H1 (cell line): ENCODE measurements at regions not wholly inside any gene's neighbourhood (a gene's known extent, or its start where the extent isn't known, plus 50 kb on each side); places are given as distances from the start of the nearest gene placed in this dataset.

Experiments used
- CTCF ChIA-PET: fragments of 300-600 bp; sonication (Branson Sonifier 250); formaldehyde crosslinking; loops from one replicate; lab custom pipeline; 2021; ENCODE audit not compliant: partially characterized antibody; lab: Charles Lee
- POLR2A ChIA-PET: fragments of 300-600 bp; sonication (Branson Sonifier 250); formaldehyde crosslinking; loops from one replicate; lab custom pipeline; 2021; ENCODE audit warnings: inconsistent platforms; ENCODE audit not compliant: partially characterized antibody; lab: Charles Lee
- DNase-seq, 2 experiments: peaks; one replicate each; pipeline versions ENCODE4 v3.0.0 to v3.0.0-alpha.2; 2010 to 2022; ENCODE audit warnings: low spot score in 2 of 2, low read depth in 1 of 2, mixed read lengths in 1 of 2
- FAIRE-seq: peaks from 2 replicates; lab custom pipeline; 2011; peaks lifted over from hg19 to GRCh38; lab: Jason Lieb, UNC
- H2AFZ ChIP-seq: 2 replicates; pipeline ENCODE4 v1.8.1; 2012; ENCODE audit warnings: low read length, inconsistent platforms
- H2AK5ac ChIP-seq: 2 replicates; pipeline ENCODE4 v1.6.1; 2013; ENCODE audit warnings: low read depth, low read length
- H2BK120ac ChIP-seq: replicated peaks from 2 replicates; pipeline ENCODE3; 2013; ENCODE audit warnings: low read depth, low read length, inconsistent platforms
- H2BK12ac ChIP-seq: 2 replicates; pipeline ENCODE4 v1.6.1; 2013; ENCODE audit warnings: low read depth, low read length
- H2BK15ac ChIP-seq: 2 replicates; pipeline ENCODE4 v1.6.1; 2013; ENCODE audit warnings: low read length
- H2BK20ac ChIP-seq: 2 replicates; pipeline ENCODE4 v1.6.1; 2013; ENCODE audit warnings: low read length
- H2BK5ac ChIP-seq: 2 replicates; pipeline ENCODE4 v1.6.1; 2013; ENCODE audit warnings: low read depth, low read length
- H3K14ac ChIP-seq: 2 replicates; pipeline ENCODE4 v1.6.1; 2013; ENCODE audit warnings: inconsistent platforms; ENCODE audit not compliant: insufficient read length
- H3K18ac ChIP-seq: 2 replicates; pipeline ENCODE4 v1.6.1; 2013; ENCODE audit warnings: low read length; ENCODE audit errors: extremely low read depth
- H3K23ac ChIP-seq: 2 replicates; pipeline ENCODE4 v1.6.1; 2013; ENCODE audit warnings: inconsistent platforms; ENCODE audit not compliant: insufficient read length
- H3K23me2 ChIP-seq: 2 replicates; pipeline ENCODE4 v1.6.1; 2013; ENCODE audit warnings: low read depth, low read length
- H3K27ac ChIP-seq: 2 replicates; pipeline ENCODE4 v1.6.1; 2011; ENCODE audit warnings: low read depth, low read length, inconsistent platforms
- H3K27me3 ChIP-seq, 4 experiments: replicated peaks in 1 of 4; 1 replicate in 1 of 4; 2 replicates in 3 of 4; pipeline versions ENCODE4 v1.6.1 to v1.8.1; 2011 to 2013; ENCODE audit warnings: low read length in 3 of 4, mild to moderate bottlenecking in 3 of 4, inconsistent platforms in 2 of 4, mixed read lengths in 2 of 4, moderate library complexity in 1 of 4; ENCODE audit not compliant: control insufficient read depth in 3 of 4, insufficient read depth in 3 of 4; ENCODE audit errors: extremely low read depth in 1 of 4
- H3K36me3 ChIP-seq, 4 experiments: 2 replicates each; pipeline versions ENCODE4 v1.6.1 to v1.8.1; 2011 to 2013; ENCODE audit warnings: mild to moderate bottlenecking in 4 of 4, low read length in 3 of 4, moderate library complexity in 2 of 4, control low read depth in 1 of 4, inconsistent platforms in 1 of 4; ENCODE audit not compliant: insufficient read depth in 4 of 4, control insufficient read depth in 2 of 4
- H3K4ac ChIP-seq: replicated peaks from 2 replicates; pipeline ENCODE3; 2013; ENCODE audit warnings: low read length, low read depth, mixed read lengths, inconsistent platforms; ENCODE audit not compliant: insufficient read length
- H3K4me1 ChIP-seq, 4 experiments: replicated peaks in 1 of 4; 1 replicate in 1 of 4; 2 replicates in 3 of 4; pipeline versions ENCODE4 v1.6.1 to v1.8.1; 2011 to 2013; ENCODE audit warnings: low read length in 3 of 4, inconsistent platforms in 2 of 4, mixed read lengths in 1 of 4; ENCODE audit not compliant: insufficient read depth in 4 of 4, control insufficient read depth in 3 of 4
- H3K4me2 ChIP-seq, 2 experiments: 2 replicates each; pipeline versions ENCODE4 v1.6.1 to v1.8.1; 2011 to 2013; ENCODE audit warnings: low read depth in 2 of 2, low read length in 2 of 2, control low read depth in 1 of 2, inconsistent platforms in 1 of 2, mild to moderate bottlenecking in 1 of 2; ENCODE audit not compliant: insufficient read depth in 1 of 2
- H3K4me3 ChIP-seq, 4 experiments: fragments of 200-600, 300-600 bp in 1 of 4; sonication (generic), shearing (Covaris generic), sonication (Bioruptor Twin) in 1 of 4; 2 replicates each; pipeline versions ENCODE4 v1.5.1 to v1.8.1; 2011 to 2016; ENCODE audit warnings: low read length in 4 of 4, low read depth in 3 of 4, control low read depth in 2 of 4, inconsistent platforms in 2 of 4, mild to moderate bottlenecking in 2 of 4, mixed read lengths in 1 of 4, moderate library complexity in 1 of 4; ENCODE audit not compliant: insufficient read depth in 2 of 4; ENCODE audit errors: extremely low read depth in 1 of 4
- H3K56ac ChIP-seq: replicated peaks from 2 replicates; pipeline ENCODE3; 2013; ENCODE audit warnings: low read depth, mild to moderate bottlenecking, mixed read lengths, low read length, inconsistent platforms; ENCODE audit not compliant: insufficient read length
- H3K79me1 ChIP-seq: 2 replicates; pipeline ENCODE4 v1.6.1; 2013; ENCODE audit warnings: low read depth, low read length, control low read depth
- H3K79me2 ChIP-seq, 2 experiments: 2 replicates each; pipeline versions ENCODE4 v1.6.1 to v1.8.1; 2012 to 2013; ENCODE audit warnings: low read length in 2 of 2, mild to moderate bottlenecking in 2 of 2, inconsistent platforms in 1 of 2; ENCODE audit not compliant: insufficient read depth in 2 of 2, control insufficient read depth in 1 of 2
- H3K9ac ChIP-seq, 4 experiments: replicated peaks in 1 of 4; 1 replicate in 1 of 4; 2 replicates in 3 of 4; pipeline versions ENCODE4 v1.6.1 to v1.8.1; 2011 to 2013; ENCODE audit warnings: low read depth in 3 of 4, low read length in 3 of 4, control low read depth in 2 of 4, mild to moderate bottlenecking in 2 of 4, moderate library complexity in 2 of 4, inconsistent platforms in 1 of 4; ENCODE audit errors: extremely low read depth in 1 of 4
- H3K9me3 ChIP-seq, 2 experiments: 2 replicates each; pipeline versions ENCODE4 v1.6.1 to v1.8.1; 2012 to 2013; ENCODE audit warnings: mild to moderate bottlenecking in 2 of 2, moderate library complexity in 2 of 2, control low read depth in 1 of 2, inconsistent platforms in 1 of 2, low read depth in 1 of 2, low read length in 1 of 2, mixed read lengths in 1 of 2; ENCODE audit not compliant: insufficient read depth in 2 of 2
- H4K20me1 ChIP-seq, 2 experiments: replicated peaks in 1 of 2; 2 replicates each; pipeline versions ENCODE3 to v1.8.1; 2011 to 2013; ENCODE audit warnings: inconsistent platforms in 2 of 2, low read length in 2 of 2, mild to moderate bottlenecking in 1 of 2; ENCODE audit not compliant: insufficient read depth in 2 of 2, control insufficient read depth in 1 of 2
- H4K5ac ChIP-seq: 2 replicates; pipeline ENCODE4 v1.6.1; 2013; ENCODE audit warnings: low read length, low read depth, mixed read lengths, inconsistent platforms; ENCODE audit not compliant: insufficient read length
- H4K8ac ChIP-seq: 2 replicates; pipeline ENCODE4 v1.8.0; 2013; ENCODE audit warnings: mild to moderate bottlenecking, moderate library complexity, low read length, inconsistent platforms; ENCODE audit not compliant: insufficient read depth; ENCODE audit errors: extremely low read depth
- H4K91ac ChIP-seq: replicated peaks from 2 replicates; pipeline ENCODE3; 2013; ENCODE audit warnings: low read length, mixed read lengths, inconsistent platforms; ENCODE audit not compliant: insufficient read length
- CREB1 ChIP-seq: IDR thresholded peaks from 2 replicates; pipeline ENCODE4 v1.6.1; 2012; ENCODE audit warnings: inconsistent platforms
- EGR1 ChIP-seq: IDR thresholded peaks from 2 replicates; pipeline ENCODE4 v1.6.1; 2011; ENCODE audit warnings: low read depth, low read length, borderline replicate concordance
- EP300 ChIP-seq, 2 experiments: IDR thresholded peaks; 1 replicate in 1 of 2; 2 replicates in 1 of 2; pipeline ENCODE4 v1.6.1; 2011 to 2012; ENCODE audit warnings: low read depth in 2 of 2, low read length in 2 of 2, mild to moderate bottlenecking in 2 of 2, borderline replicate concordance in 1 of 2, inconsistent platforms in 1 of 2, moderate library complexity in 1 of 2
- GABPA ChIP-seq: IDR thresholded peaks from 2 replicates; pipeline ENCODE4 v1.6.1; 2011; ENCODE audit warnings: mild to moderate bottlenecking, low read length, moderate library complexity, borderline replicate concordance; ENCODE audit not compliant: insufficient read depth
- JUND ChIP-seq: IDR thresholded peaks from 2 replicates; pipeline ENCODE4 v1.6.1; 2011; ENCODE audit warnings: mild to moderate bottlenecking, improper control_type of control experiment, low read length
- POLR2A ChIP-seq, 2 experiments: IDR thresholded peaks; 1 replicate in 1 of 2; 2 replicates in 1 of 2; pipeline ENCODE4 v1.6.1; 2011; ENCODE audit warnings: low read depth in 2 of 2, low read length in 2 of 2, mild to moderate bottlenecking in 2 of 2; ENCODE audit errors: control extremely low read depth in 1 of 2
- POU5F1 ChIP-seq: IDR thresholded peaks from 2 replicates; pipeline ENCODE4 v1.6.1; 2011; ENCODE audit warnings: low read depth, mild to moderate bottlenecking, low read length, moderate library complexity
- RAD21 ChIP-seq, 2 experiments: IDR thresholded peaks in 1 of 2; conservative IDR thresholded peaks in 1 of 2; 2 replicates each; pipeline ENCODE4 v1.6.1; 2011; ENCODE audit warnings: low read depth in 2 of 2, low read length in 2 of 2, improper control_type of control experiment in 1 of 2, inconsistent platforms in 1 of 2, mild to moderate bottlenecking in 1 of 2, moderate library complexity in 1 of 2
- SAP30 ChIP-seq: fragments of 300-600 bp; sonication (generic); IDR thresholded peaks from 2 replicates; pipeline ENCODE4 v1.7.1; 2012; ENCODE audit warnings: low read length, moderate library complexity, mild to moderate bottlenecking, inconsistent platforms; ENCODE audit not compliant: insufficient read depth, insufficient replicate concordance
- SIN3A ChIP-seq, 2 experiments: IDR thresholded peaks in 1 of 2; conservative IDR thresholded peaks in 1 of 2; 2 replicates each; pipeline ENCODE4 v1.6.1; 2011 to 2012; ENCODE audit warnings: low read length in 2 of 2, improper control_type of control experiment in 1 of 2, low read depth in 1 of 2, mild to moderate bottlenecking in 1 of 2
- WGBS, 2 experiments: shearing (Covaris generic) in 1 of 2; methylation state at CpG; one replicate each; pipeline versions ENCODE4 v1.1.6 to v1.1.7; 2013 to 2015; ENCODE audit warnings: low lambda C conversion rate in 2 of 2, mixed read lengths in 2 of 2, inconsistent platforms in 1 of 2, low coverage in 1 of 2, missing lambda C conversion rate in 1 of 2; ENCODE audit not compliant: insufficient replicate concordance in 2 of 2, insufficient coverage in 1 of 2, insufficient read length in 1 of 2; ENCODE audit errors: extremely low coverage in 1 of 2, missing lambda C conversion rate in 1 of 2; 5-methylcytosine and 5-hydroxymethylcytosine counted together
- TF ChIP-seq, protein P1 (sequence below): IDR thresholded peaks from 2 replicates; pipeline ENCODE4 v1.6.1; 2012; ENCODE audit warnings: inconsistent platforms
- TF ChIP-seq, protein P2 (sequence below): IDR thresholded peaks from 2 replicates; pipeline ENCODE4 v1.6.1; 2011; ENCODE audit warnings: low read length, improper control_type of control experiment

- Histone ChIP-seq H4K8ac (no peak overlapping the region), H3K4me1 (no peaks in the 10 kb centered on the region)
- TF ChIP-seq RAD21 (IDR thresholded peaks at IDR 0.05 in 1 of 2, conservative IDR thresholded peaks at IDR 0.05 in 1 of 2; ENCODE audit: low read depth in 2 of 2, low read length in 2 of 2) (no peak), GABPA (no peak), EGR1 (no peak), POU5F1 (no peak), CREB1 (no peak), EP300 (IDR thresholded peaks at IDR 0.05; ENCODE audit: borderline replicate concordance in 1 of 2, low read depth in 2 of 2, low read length in 2 of 2) (no peak), POLR2A (IDR thresholded peaks at IDR 0.05; ENCODE audit: control extremely low read depth in 1 of 2, low read depth in 2 of 2, low read length in 2 of 2) (no peak), SAP30 (no peak), SIN3A (conservative IDR thresholded peaks at IDR 0.05 in 1 of 2, IDR thresholded peaks at IDR 0.05 in 1 of 2; ENCODE audit: low read depth in 1 of 2, low read length in 2 of 2) (no peak), JUND (no peak)
- TF ChIP-seq, protein P1, sequence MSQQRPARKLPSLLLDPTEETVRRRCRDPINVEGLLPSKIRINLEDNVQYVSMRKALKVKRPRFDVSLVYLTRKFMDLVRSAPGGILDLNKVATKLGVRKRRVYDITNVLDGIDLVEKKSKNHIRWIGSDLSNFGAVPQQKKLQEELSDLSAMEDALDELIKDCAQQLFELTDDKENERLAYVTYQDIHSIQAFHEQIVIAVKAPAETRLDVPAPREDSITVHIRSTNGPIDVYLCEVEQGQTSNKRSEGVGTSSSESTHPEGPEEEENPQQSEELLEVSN = no peak
- TF ChIP-seq, protein P2, sequence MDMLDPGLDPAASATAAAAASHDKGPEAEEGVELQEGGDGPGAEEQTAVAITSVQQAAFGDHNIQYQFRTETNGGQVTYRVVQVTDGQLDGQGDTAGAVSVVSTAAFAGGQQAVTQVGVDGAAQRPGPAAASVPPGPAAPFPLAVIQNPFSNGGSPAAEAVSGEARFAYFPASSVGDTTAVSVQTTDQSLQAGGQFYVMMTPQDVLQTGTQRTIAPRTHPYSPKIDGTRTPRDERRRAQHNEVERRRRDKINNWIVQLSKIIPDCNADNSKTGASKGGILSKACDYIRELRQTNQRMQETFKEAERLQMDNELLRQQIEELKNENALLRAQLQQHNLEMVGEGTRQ = no peak
Observed at GRCh38 chr2:150142561-150142960, 344.9 kb downstream of the RND3 start.

More at GRCh38 chr2:150142561-150142960, 344.9 kb downstream of the RND3 start:
- Histone ChIP-seq H2BK5ac (no peak overlapping the region), H3K9me3 (peaks cover 6 to 7% of the 10 kb centered on the region in 2 experiments; a peak in 2 of 4 replicates), H4K91ac (no peak overlapping the region), H3K4me3 (no peak overlapping the region), H4K20me1 (no peaks in the 10 kb centered on the region), H3K23me2 (no peaks in the 10 kb centered on the region), H2AFZ (no peak overlapping the region), H3K23ac (no peak overlapping the region), H4K5ac (no peak overlapping the region), H3K18ac (no peak overlapping the region), H3K27ac (no peak overlapping the region), H2BK15ac (no peak overlapping the region), H2BK12ac (no peak overlapping the region), H3K56ac (no peak overlapping the region), H3K14ac (no peak overlapping the region), H3K4me2 (no peak overlapping the region), H3K9ac (no peak overlapping the region), H3K27me3 (no peaks in the 10 kb centered on the region), H3K79me2 (no peaks in the 10 kb centered on the region), H2BK20ac (no peak overlapping the region), H3K36me3 (peaks cover 0 to 5% (median 0%) of the 10 kb centered on the region in 4 experiments; a peak in 2 of 8 replicates), H3K4ac (no peak overlapping the region), H3K79me1 (no peaks in the 10 kb centered on the region), H2BK120ac (no peak overlapping the region), H2AK5ac (no peak overlapping the region)
- 89% methylated on average over 1 of the region's 1 CpG; no CpG with 5 or more reads in 1 of the 2 experiments for WGBS, 2 experiments
- ChIA-PET POLR2A (no interaction called here), CTCF (interaction anchor here (0.6 kb wide), 1 partner anchor 1698 kb away, joined by 4 read pairs; no protein-coding TSS in a partner anchor)
- DNase-seq = no peak
- no peak for FAIRE-seq
